ENCODE measurements at regions not wholly inside any gene's neighbourhood (a gene's known extent, or its start where the extent isn't known, plus 50 kb on each side); places are given as distances from the start of the nearest gene placed in this dataset.

DNA sequence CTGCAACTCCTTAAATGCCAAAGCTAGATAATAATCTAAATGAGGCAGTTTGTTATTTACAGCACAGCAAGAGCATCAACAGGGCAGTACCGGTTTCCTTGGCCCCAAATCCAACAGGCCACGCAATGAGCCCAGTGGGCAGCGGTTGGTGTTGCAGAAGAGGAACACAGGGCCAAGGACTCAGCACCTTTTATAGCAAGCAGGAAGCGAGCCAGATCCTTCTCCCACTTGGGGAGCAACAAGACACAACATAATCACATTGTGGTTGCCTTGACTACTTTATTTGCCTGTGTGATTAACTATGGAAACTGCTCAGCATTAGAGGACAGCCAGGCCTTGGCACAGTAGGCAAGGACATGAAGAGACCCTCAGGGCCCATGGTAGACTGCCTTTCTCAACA, 67.1 kb upstream of the HTR2A start:
- ChIA-PET CTCF (ENCODE audit: low intra/inter-chr PET ratio, low total read pairs) (no interaction called here), POLR2A (no interaction called here)
- TF ChIP-seq ZNF570 (CRISPR knock-in tag; IDR thresholded peaks at IDR 0.05; ENCODE audit: borderline replicate concordance) = no peak
- no peak for TF ChIP-seq EP300 (IDR thresholded peaks at IDR 0.05; ENCODE audit: low read depth in 2 of 2, low read length in 2 of 2)
- TF ChIP-seq EP300 (CRISPR knock-in tag; IDR thresholded peaks at IDR 0.05; ENCODE audit: borderline replicate concordance) = no peak
- no peak for TF ChIP-seq RXRB (CRISPR knock-in tag; IDR thresholded peaks at IDR 0.05; ENCODE audit: borderline replicate concordance)
- TF ChIP-seq POLR2A (IDR thresholded peaks at IDR 0.05; ENCODE audit: insufficient read depth in 1 of 2, low read depth in 2 of 2, low read length in 2 of 2) = no peak
- no peak for TF ChIP-seq ZNF670 (CRISPR knock-in tag; IDR thresholded peaks at IDR 0.05; ENCODE audit: borderline replicate concordance)
- no peak for TF ChIP-seq ZMYM2 (CRISPR knock-in tag; IDR thresholded peaks at IDR 0.05)
- TF ChIP-seq NFIC (IDR thresholded peaks at IDR 0.05; ENCODE audit: low read length) = no peak
- TF ChIP-seq FOXO1 (CRISPR knock-in tag; IDR thresholded peaks at IDR 0.05) = no peak
- TF ChIP-seq, protein P1, sequence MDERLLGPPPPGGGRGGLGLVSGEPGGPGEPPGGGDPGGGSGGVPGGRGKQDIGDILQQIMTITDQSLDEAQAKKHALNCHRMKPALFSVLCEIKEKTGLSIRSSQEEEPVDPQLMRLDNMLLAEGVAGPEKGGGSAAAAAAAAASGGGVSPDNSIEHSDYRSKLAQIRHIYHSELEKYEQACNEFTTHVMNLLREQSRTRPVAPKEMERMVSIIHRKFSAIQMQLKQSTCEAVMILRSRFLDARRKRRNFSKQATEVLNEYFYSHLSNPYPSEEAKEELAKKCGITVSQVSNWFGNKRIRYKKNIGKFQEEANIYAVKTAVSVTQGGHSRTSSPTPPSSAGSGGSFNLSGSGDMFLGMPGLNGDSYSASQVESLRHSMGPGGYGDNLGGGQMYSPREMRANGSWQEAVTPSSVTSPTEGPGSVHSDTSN (CRISPR knock-in tag; IDR thresholded peaks at IDR 0.05) = no peak
- TF ChIP-seq PBX3 (CRISPR knock-in tag; IDR thresholded peaks at IDR 0.05; ENCODE audit: borderline replicate concordance) = no peak
- TF ChIP-seq, protein P2, sequence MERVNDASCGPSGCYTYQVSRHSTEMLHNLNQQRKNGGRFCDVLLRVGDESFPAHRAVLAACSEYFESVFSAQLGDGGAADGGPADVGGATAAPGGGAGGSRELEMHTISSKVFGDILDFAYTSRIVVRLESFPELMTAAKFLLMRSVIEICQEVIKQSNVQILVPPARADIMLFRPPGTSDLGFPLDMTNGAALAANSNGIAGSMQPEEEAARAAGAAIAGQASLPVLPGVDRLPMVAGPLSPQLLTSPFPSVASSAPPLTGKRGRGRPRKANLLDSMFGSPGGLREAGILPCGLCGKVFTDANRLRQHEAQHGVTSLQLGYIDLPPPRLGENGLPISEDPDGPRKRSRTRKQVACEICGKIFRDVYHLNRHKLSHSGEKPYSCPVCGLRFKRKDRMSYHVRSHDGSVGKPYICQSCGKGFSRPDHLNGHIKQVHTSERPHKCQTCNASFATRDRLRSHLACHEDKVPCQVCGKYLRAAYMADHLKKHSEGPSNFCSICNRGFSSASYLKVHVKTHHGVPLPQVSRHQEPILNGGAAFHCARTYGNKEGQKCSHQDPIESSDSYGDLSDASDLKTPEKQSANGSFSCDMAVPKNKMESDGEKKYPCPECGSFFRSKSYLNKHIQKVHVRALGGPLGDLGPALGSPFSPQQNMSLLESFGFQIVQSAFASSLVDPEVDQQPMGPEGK (CRISPR knock-in tag; IDR thresholded peaks at IDR 0.05) = no peak
- no peak for TF ChIP-seq ZNF747 (CRISPR knock-in tag; IDR thresholded peaks at IDR 0.05; ENCODE audit: borderline replicate concordance)
- no peak for TF ChIP-seq ZNF891 (CRISPR knock-in tag; IDR thresholded peaks at IDR 0.05)
- no peak for TF ChIP-seq CAMTA2 (CRISPR knock-in tag; IDR thresholded peaks at IDR 0.05; ENCODE audit: borderline replicate concordance)
- TF ChIP-seq KDM2A (CRISPR knock-in tag; IDR thresholded peaks at IDR 0.05; ENCODE audit: borderline replicate concordance, low read depth) = no peak
- in situ Hi-C loops (cut with HindIII; ENCODE audit: extremely low pct_ligation_motif_present, low pct_unique_long_range_greater_than_20kb) (no loop called here), intact Hi-C loops (cut with micrococcal nuclease; ENCODE audit: unreplicated experiment) (no loop called here)
- no peaks in the 10 kb centered on the region for H4K20me1 ChIP-seq (ENCODE audit: insufficient read depth, low read length)
- no peak for FAIRE-seq
- ATAC-seq = no peak
- H3K4me2 ChIP-seq (ENCODE audit: low read depth, low read length) = no peak overlapping the region
- H3K36me3 ChIP-seq (replicated peaks in 1 of 2; ENCODE audit: control insufficient read depth in 1 of 2, insufficient read depth in 2 of 2, low read length in 2 of 2) = no peaks in the 10 kb centered on the region
- H3K9me3 ChIP-seq (ENCODE audit: low read length) = no peaks in the 10 kb centered on the region
- no peaks in the 10 kb centered on the region for H3K79me2 ChIP-seq (ENCODE audit: insufficient read depth, low read length)
- H3K4me1 ChIP-seq (ENCODE audit: insufficient read depth, low read length) = no peaks in the 10 kb centered on the region
- H2AFZ ChIP-seq (ENCODE audit: low read length) = no peak overlapping the region
- H3K4me3 ChIP-seq (replicated peaks in 1 of 3; ENCODE audit: insufficient read depth in 1 of 3, low read depth in 2 of 3, low read length in 3 of 3) = no peak overlapping the region
- H3K27ac ChIP-seq (ENCODE audit: extremely low read length, insufficient read depth, low read length) = no peak overlapping the region
- no peak for DNase-seq (ENCODE audit: low spot score)
- no TSS peak for BruUV-seq (replicated peaks)
- no peak overlapping the region for H3K9ac ChIP-seq (ENCODE audit: insufficient read depth, low read depth, low read length)
- WGBS (ENCODE audit: low lambda C conversion rate) = 4% methylated on average over 4 of the region's 4 CpGs
- H3K27me3 ChIP-seq (ENCODE audit: control insufficient read depth in 1 of 2, insufficient read depth in 2 of 2, low read length in 2 of 2) = no peaks in the 10 kb centered on the region

Data from HepG2 (cell line).